Heart right ventricle (tissue), 16 donors: ENCODE measurements at regions not wholly inside any gene's neighbourhood (a gene's known extent, or its start where the extent isn't known, plus 50 kb on each side); places are given as distances from the start of the nearest gene placed in this dataset.

Source experiments
- ATAC-seq, 8 donors: fragments of 200-7000 bp; cut with Tn5 transposase; one replicate each; pipeline ENCODE4 v1.9.1; 2020; ENCODE audit warnings: mild to moderate bottlenecking in 8 of 8, moderate library complexity in 8 of 8, moderate number of reproducible peaks in 1 of 8
- DNase-seq, 2 donors: peaks; one replicate each; pipeline ENCODE4 v3.0.0-alpha.2; 2020
- H3K27ac ChIP-seq, 10 donors: fragments of 200-600 bp; sonication (generic) in 2 of 10; one replicate each; pipeline versions ENCODE4 v1.5.0 to v1.8.0; 2020 to 2022; ENCODE audit warnings: mild to moderate bottlenecking in 3 of 10
- H3K27me3 ChIP-seq, 7 donors: fragments of 200-600 bp; one replicate each; pipeline ENCODE4 v1.8.0; 2021 to 2022; ENCODE audit warnings: mild to moderate bottlenecking in 2 of 7
- H3K36me3 ChIP-seq, 9 donors: fragments of 200-600 bp; sonication (generic) in 1 of 9; one replicate each; pipeline versions ENCODE4 v1.5.0 to v1.8.0; 2020 to 2022; ENCODE audit warnings: mild to moderate bottlenecking in 2 of 9
- H3K4me1 ChIP-seq, 9 donors: fragments of 200-600 bp; sonication (generic) in 1 of 9; one replicate each; pipeline versions ENCODE4 v1.5.0 to v1.8.0; 2020 to 2022; ENCODE audit warnings: mild to moderate bottlenecking in 4 of 9
- H3K4me3 ChIP-seq, 10 donors: fragments of 200-600 bp; sonication (generic) in 2 of 10; one replicate each; pipeline versions ENCODE4 v1.5.0 to v1.8.0; 2020 to 2022; ENCODE audit warnings: mild to moderate bottlenecking in 7 of 10, moderate library complexity in 2 of 10
- H3K9me3 ChIP-seq, 11 donors: fragments of 200-600 bp in 10 of 11; sonication (generic) in 2 of 11; one replicate each; pipeline versions ENCODE4 v1.5.0 to v1.8.0; 2013 to 2022; ENCODE audit warnings: mild to moderate bottlenecking in 2 of 11, control low read depth in 1 of 11, moderate library complexity in 1 of 11
- CTCF ChIP-seq, 9 donors: fragments of 200-600 bp; sonication (generic) in 2 of 9; IDR thresholded peaks; one replicate each; pipeline versions ENCODE4 v1.5.0 to v1.8.0; 2021 to 2022; ENCODE audit warnings: antibody characterized with exemption in 9 of 9, mild to moderate bottlenecking in 5 of 9, moderate library complexity in 1 of 9
- WGBS, 2 donors: extraction: QIAGEN DNeasy Blood & Tissue Kit; methylation state at CpG; one replicate each; pipeline ENCODE4 v1.1.7; 2013; ENCODE audit warnings: inconsistent platforms in 1 of 2; 5-methylcytosine and 5-hydroxymethylcytosine counted together
- intact Hi-C, 10 donors: fragments of 100-400 bp; cut with DNase I; formaldehyde crosslinking; loops; one replicate each; pipeline versions ENCODE4 v1.11.1 to v1.14.2; 2022
- donor health status: Arrhythmogenic right ventricular cardiomyopathy.
- donor health status: ischemic (EF 13 %, LVEDD 7.1; RV severe dilation, severe dysfunction).
- donor health status: healthy with polysubstance abuse.
- donor health status: DM: no; HTN: yes; CAD: no.
- donor health status: DM: no; HTN: no; CAD: no.
- donor health status: ischemic (EF 25% LVEDD 6.9; RV normal size, moderate dysfunction).
- donor health status: ischemic (EF 25% LVEDD 5.7; RV mildly dilated, moderate dysfunction).
- donor health status: healthy.
- donor health status: DM: yes; HTN: yes; CAD: no.
- donor health status: Ischemic cardiomyopathy.
- donor health status: ischemic (EF 35%, LVEDD 5.7; RV mildly dilated, moderate dysfunction).
- donor health status: nonischemic (EF 11% LVEDD 7.7; RV severe dilation, severe dysfunction).
- donor health status: DM: yes; HTN: yes; CAD: no.
- donor health status: PGD.
- donor health status: ischemic (EF 29% LVEDD 5.4; RV normal size, mild dysfunction).
- donor health status: nonischemic (EF 23%, LVEDD 6.1; RV moderate dilation, normal function).

- Histone ChIP-seq H3K4me1 (no peaks in the 10 kb centered on the region), H3K27ac (no peak overlapping the region), H3K4me3 (no peak overlapping the region), H3K27me3 (no peaks in the 10 kb centered on the region), H3K9me3 (peaks cover 0 to 6% (median 0%) of the 10 kb centered on the region in 11 donors), H3K36me3 (no peaks in the 10 kb centered on the region)
- no peak for DNase-seq
- intact Hi-C loops = no loop called here
- TF ChIP-seq CTCF (IDR thresholded peaks at IDR 0.05) = no peak
- ATAC-seq = no peak
These were observed 491.8 kb downstream of the KCNJ3 start for GRCh38 chr2:155190342-155190741.

- WGBS, 2 donors = 63 to 68% methylated on average over 3 of the region's 3 CpGs
- ATAC-seq (no peak), DNase-seq (no peak)
These were observed 480.4 kb downstream of the KCNJ3 start for GRCh38 chr2:155178921-155179320.

GRCh38 chr2:155176345-155176744 is 477.9 kb downstream of the KCNJ3 start:
- 64 to 69% methylated on average over 1 of the region's 1 CpG for WGBS, 2 donors
- ATAC-seq (no peak), DNase-seq (no peak)
- no peak for TF ChIP-seq CTCF (IDR thresholded peaks at IDR 0.05)
- Histone ChIP-seq H3K9me3 (peaks cover 0 to 15% (median 0%) of the 10 kb centered on the region in 11 donors), H3K27ac (no peak overlapping the region), H3K4me1 (no peaks in the 10 kb centered on the region), H3K27me3 (no peaks in the 10 kb centered on the region), H3K4me3 (no peak overlapping the region), H3K36me3 (no peaks in the 10 kb centered on the region)
- intact Hi-C loops = no loop called here

More at GRCh38 chr2:155178921-155179320, 480.4 kb downstream of the KCNJ3 start:
- Histone ChIP-seq H3K27me3 (no peaks in the 10 kb centered on the region), H3K9me3 (peaks cover 0 to 15% (median 0%) of the 10 kb centered on the region in 11 donors), H3K36me3 (no peaks in the 10 kb centered on the region), H3K4me3 (no peak overlapping the region), H3K27ac (no peak overlapping the region), H3K4me1 (no peaks in the 10 kb centered on the region)
- intact Hi-C loops = no loop called here
- no peak for TF ChIP-seq CTCF (IDR thresholded peaks at IDR 0.05)

- intact Hi-C loops = no loop called here
- H3K27me3 ChIP-seq = no peaks in the 10 kb centered on the region
- TF ChIP-seq CTCF (IDR thresholded peaks at IDR 0.05) = no peak
- H3K4me3 ChIP-seq = no peak overlapping the region
- peaks cover 0 to 6% (median 0%) of the 10 kb centered on the region in 11 donors for H3K9me3 ChIP-seq
- no peak for ATAC-seq
- no peaks in the 10 kb centered on the region for H3K4me1 ChIP-seq
- no peak overlapping the region for H3K27ac ChIP-seq
- H3K36me3 ChIP-seq = no peaks in the 10 kb centered on the region
- DNase-seq = no peak
- WGBS, 2 donors = 78 to 79% methylated on average over 5 of the region's 5 CpGs
These were observed 470.8 kb downstream of the KCNJ3 start for GRCh38 chr2:155169317-155169716.
